Lower leg skin (tissue), 4 donors: ENCODE measurements at regions not wholly inside any gene's neighbourhood (a gene's known extent, or its start where the extent isn't known, plus 50 kb on each side); places are given as distances from the start of the nearest gene placed in this dataset.

Source experiments
- DNase-seq, 2 donors: peaks; one replicate each; pipeline ENCODE4 v3.0.0-alpha.2; 2019; ENCODE audit warnings: low spot score in 2 of 2
- H3K4me3 ChIP-seq: fragments of 200-600 bp; sonication (generic); 2 replicates; pipeline ENCODE4 v1.5.1; 2017; ENCODE audit warnings: mild to moderate bottlenecking, low read depth; ENCODE audit not compliant: poor library complexity, severe bottlenecking
- CTCF ChIP-seq, 3 donors: fragments of 450-650 bp; IDR thresholded peaks; one replicate each; pipeline ENCODE4 v1.5.1; 2016; ENCODE audit warnings: antibody characterized with exemption in 3 of 3, mild to moderate bottlenecking in 3 of 3, moderate library complexity in 2 of 3
- POLR2A ChIP-seq, 2 donors: fragments of 450-650 bp; IDR thresholded peaks; one replicate each; pipeline ENCODE4 v1.6.1; 2016 to 2017; ENCODE audit warnings: antibody characterized with exemption in 2 of 2, mild to moderate bottlenecking in 1 of 2, moderate library complexity in 1 of 2
- WGBS, 2 donors: methylation state at CpG; one replicate each; pipeline ENCODE4 v1.1.5; 2018; 5-methylcytosine and 5-hydroxymethylcytosine counted together
- intact Hi-C: fragments of 100-400 bp; cut with DNase I; formaldehyde crosslinking; loops from one replicate; pipeline ENCODE4 v1.15.0; 2023; ENCODE audit warnings: low total_unique reads
- microRNA counts, 2 donors: library from miRNA; unstranded; fragments of <30 nt; microRNA quantifications; one replicate each; lab custom pipeline; 2016
- microRNA-seq, 2 donors: library from miRNA; unstranded; fragments of <30 nt; microRNA quantifications; one replicate each; pipeline ENCODE4, GENCODE V29; 2016; ENCODE audit warnings: borderline replicate concordance in 2 of 2, borderline number of aligned reads in 1 of 2

- TF ChIP-seq CTCF (IDR thresholded peaks at IDR 0.05) (no peak), POLR2A (IDR thresholded peaks at IDR 0.05) (no peak)
- WGBS, 2 donors = 78 to 81% methylated on average over 13 of the region's 13 CpGs
- H3K4me3 ChIP-seq = no peak overlapping the region
- DNase-seq = no peak
- intact Hi-C loops = no loop called here
These were observed 51.0 kb upstream of the RUNX3 start for GRCh38 chr1:24980836-24981630.

MicroRNA genes in the stretch of these regions (microRNA counts, 767-probe panel; counts per million panel counts)
- microRNA hsa-miR-4425 (lab: Ali Mortazavi, UCI) = 0 to 358 counts per million in 2 donors

Small RNA genes in the stretch of these regions (microRNA-seq; reads per million reads assigned to microRNA genes)
- 0 reads per million in 2 donors for gene MIR4425
